ENCODE measurements at regions not wholly inside any gene's neighbourhood (a gene's known extent, or its start where the extent isn't known, plus 50 kb on each side); places are given as distances from the start of the nearest gene placed in this dataset.

DNA sequence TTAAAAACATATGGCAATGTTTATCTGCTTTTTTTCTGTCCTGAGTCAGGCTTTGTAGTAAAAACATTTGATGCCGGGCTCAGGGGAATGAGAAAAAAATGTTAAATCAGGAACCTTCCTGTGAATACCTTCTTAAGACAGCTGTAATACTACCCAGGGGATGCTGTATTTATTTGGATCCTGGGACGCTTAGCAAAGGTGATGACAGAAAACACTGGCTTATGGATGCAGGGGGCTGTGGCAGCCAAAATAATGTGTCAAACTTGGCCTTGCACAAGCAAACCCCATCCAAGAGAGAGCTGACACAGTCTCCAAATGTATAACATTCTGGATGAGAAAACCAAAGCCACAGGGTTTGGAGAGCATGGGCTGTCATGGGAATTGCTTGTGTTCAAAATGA, 438.2 kb upstream of the PROK2 start:
- Histone ChIP-seq H4K20me1 (replicated peaks; ENCODE audit: insufficient read depth) (no peaks in the 10 kb centered on the region), H2AFZ (no peak overlapping the region), H3F3A (replicated peaks; ENCODE audit: low read depth) (no peaks in the 10 kb centered on the region), H3K9me2 (ENCODE audit: insufficient read depth) (0 out of 2 replicates have a peak, but pooled peaks cover 3% of the 10 kb centered on the region), H3K4me2 (no peak overlapping the region), H3K27ac (ENCODE audit: low read depth) (no peak overlapping the region), H3K79me2 (replicated peaks; ENCODE audit: insufficient read depth) (no peaks in the 10 kb centered on the region), H3K36me3 (ENCODE audit: insufficient read depth) (no peaks in the 10 kb centered on the region), H3K27me3 (ENCODE audit: insufficient read depth) (no peaks in the 10 kb centered on the region), H3K4me1 (ENCODE audit: insufficient read depth) (no peaks in the 10 kb centered on the region), H3K4me3 (no peak overlapping the region)
- no peak for DNase-seq (ENCODE audit: low spot score)
- peaks cover 36% of the 10 kb centered on the region for H3K9me3 Mint-ChIP-seq
- no peak for ATAC-seq
- H3K27me3 Mint-ChIP-seq (ENCODE audit: insufficient read depth, low read depth, poor library complexity), result peaks cover under 1% of the 10 kb centered on the region
- no peak overlapping the region for H3K27ac Mint-ChIP-seq
- H3K4me1 Mint-ChIP-seq, result no peaks in the 10 kb centered on the region; the same call in 2 of the 3 replicates
- H3K36me3 Mint-ChIP-seq (ENCODE audit: low read depth), result peaks cover 16% of the 10 kb centered on the region
- H3K4me3 Mint-ChIP-seq, result no peak overlapping the region
- TF ChIP-seq, protein P1, sequence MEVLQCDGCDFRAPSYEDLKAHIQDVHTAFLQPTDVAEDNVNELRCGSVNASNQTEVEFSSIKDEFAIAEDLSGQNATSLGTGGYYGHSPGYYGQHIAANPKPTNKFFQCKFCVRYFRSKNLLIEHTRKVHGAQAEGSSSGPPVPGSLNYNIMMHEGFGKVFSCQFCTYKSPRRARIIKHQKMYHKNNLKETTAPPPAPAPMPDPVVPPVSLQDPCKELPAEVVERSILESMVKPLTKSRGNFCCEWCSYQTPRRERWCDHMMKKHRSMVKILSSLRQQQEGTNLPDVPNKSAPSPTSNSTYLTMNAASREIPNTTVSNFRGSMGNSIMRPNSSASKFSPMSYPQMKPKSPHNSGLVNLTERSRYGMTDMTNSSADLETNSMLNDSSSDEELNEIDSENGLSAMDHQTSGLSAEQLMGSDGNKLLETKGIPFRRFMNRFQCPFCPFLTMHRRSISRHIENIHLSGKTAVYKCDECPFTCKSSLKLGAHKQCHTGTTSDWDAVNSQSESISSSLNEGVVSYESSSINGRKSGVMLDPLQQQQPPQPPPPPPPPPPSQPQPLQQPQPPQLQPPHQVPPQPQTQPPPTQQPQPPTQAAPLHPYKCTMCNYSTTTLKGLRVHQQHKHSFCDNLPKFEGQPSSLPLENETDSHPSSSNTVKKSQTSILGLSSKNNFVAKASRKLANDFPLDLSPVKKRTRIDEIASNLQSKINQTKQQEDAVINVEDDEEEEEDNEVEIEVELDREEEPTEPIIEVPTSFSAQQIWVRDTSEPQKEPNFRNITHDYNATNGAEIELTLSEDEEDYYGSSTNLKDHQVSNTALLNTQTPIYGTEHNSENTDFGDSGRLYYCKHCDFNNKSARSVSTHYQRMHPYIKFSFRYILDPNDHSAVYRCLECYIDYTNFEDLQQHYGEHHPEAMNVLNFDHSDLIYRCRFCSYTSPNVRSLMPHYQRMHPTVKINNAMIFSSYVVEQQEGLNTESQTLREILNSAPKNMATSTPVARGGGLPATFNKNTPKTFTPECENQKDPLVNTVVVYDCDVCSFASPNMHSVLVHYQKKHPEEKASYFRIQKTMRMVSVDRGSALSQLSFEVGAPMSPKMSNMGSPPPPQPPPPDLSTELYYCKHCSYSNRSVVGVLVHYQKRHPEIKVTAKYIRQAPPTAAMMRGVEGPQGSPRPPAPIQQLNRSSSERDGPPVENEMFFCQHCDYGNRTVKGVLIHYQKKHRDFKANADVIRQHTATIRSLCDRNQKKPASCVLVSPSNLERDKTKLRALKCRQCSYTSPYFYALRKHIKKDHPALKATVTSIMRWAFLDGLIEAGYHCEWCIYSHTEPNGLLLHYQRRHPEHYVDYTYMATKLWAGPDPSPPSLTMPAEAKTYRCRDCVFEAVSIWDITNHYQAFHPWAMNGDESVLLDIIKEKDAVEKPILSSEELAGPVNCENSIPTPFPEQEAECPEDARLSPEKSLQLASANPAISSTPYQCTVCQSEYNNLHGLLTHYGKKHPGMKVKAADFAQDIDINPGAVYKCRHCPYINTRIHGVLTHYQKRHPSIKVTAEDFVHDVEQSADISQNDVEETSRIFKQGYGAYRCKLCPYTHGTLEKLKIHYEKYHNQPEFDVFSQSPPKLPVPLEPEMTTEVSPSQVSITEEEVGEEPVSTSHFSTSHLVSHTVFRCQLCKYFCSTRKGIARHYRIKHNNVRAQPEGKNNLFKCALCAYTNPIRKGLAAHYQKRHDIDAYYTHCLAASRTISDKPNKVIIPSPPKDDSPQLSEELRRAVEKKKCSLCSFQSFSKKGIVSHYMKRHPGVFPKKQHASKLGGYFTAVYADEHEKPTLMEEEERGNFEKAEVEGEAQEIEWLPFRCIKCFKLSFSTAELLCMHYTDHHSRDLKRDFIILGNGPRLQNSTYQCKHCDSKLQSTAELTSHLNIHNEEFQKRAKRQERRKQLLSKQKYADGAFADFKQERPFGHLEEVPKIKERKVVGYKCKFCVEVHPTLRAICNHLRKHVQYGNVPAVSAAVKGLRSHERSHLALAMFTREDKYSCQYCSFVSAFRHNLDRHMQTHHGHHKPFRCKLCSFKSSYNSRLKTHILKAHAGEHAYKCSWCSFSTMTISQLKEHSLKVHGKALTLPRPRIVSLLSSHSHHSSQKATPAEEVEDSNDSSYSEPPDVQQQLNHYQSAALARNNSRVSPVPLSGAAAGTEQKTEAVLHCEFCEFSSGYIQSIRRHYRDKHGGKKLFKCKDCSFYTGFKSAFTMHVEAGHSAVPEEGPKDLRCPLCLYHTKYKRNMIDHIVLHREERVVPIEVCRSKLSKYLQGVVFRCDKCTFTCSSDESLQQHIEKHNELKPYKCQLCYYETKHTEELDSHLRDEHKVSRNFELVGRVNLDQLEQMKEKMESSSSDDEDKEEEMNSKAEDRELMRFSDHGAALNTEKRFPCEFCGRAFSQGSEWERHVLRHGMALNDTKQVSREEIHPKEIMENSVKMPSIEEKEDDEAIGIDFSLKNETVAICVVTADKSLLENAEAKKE (CRISPR knock-in tag; IDR thresholded peaks at IDR 0.05), result no peak
- no peak for TF ChIP-seq JUNB (IDR thresholded peaks at IDR 0.05; ENCODE audit: unreplicated experiment)
- TF ChIP-seq EZH2 (IDR thresholded peaks at IDR 0.05; ENCODE audit: low read depth, unreplicated experiment), result no peak
- TF ChIP-seq STAT1 (IDR thresholded peaks at IDR 0.05; ENCODE audit: unreplicated experiment), result no peak
- TF ChIP-seq POLR2AphosphoS5 (IDR thresholded peaks at IDR 0.05; ENCODE audit: low read depth), result no peak

DNA sequence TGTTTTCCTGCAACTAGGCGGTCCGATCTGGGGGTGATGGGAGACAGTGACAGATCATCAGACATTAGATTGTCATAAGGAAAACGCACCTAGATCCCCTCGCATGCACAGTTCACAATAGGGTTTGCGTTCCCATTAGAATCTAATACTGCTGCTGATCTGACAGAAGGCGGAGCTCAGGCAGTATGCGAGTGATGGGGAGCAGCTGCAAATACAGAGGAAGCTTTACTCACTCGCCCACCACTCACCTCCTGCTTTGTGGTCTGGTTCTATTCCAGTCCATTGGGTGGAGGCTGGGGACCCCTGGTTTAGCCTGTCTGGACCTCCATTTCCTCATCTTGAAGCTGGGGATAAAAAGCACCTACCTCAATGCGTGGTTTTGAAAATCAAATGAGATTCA, 437.5 kb upstream of the PROK2 start:
- no peak for DNase-seq (ENCODE audit: low spot score)
- Histone ChIP-seq H3F3A (replicated peaks; ENCODE audit: low read depth) (no peaks in the 10 kb centered on the region), H2AFZ (no peak overlapping the region), H3K9me2 (ENCODE audit: insufficient read depth) (0 out of 2 replicates have a peak, but pooled peaks cover under 1% of the 10 kb centered on the region), H3K4me2 (no peak overlapping the region), H3K27me3 (ENCODE audit: insufficient read depth) (no peaks in the 10 kb centered on the region), H3K27ac (ENCODE audit: low read depth) (no peak overlapping the region), H3K36me3 (ENCODE audit: insufficient read depth) (no peaks in the 10 kb centered on the region), H3K4me1 (ENCODE audit: insufficient read depth) (no peaks in the 10 kb centered on the region), H3K79me2 (replicated peaks; ENCODE audit: insufficient read depth) (no peaks in the 10 kb centered on the region), H3K4me3 (no peak overlapping the region), H4K20me1 (replicated peaks; ENCODE audit: insufficient read depth) (no peaks in the 10 kb centered on the region)
- H3K9me3 Mint-ChIP-seq, result peaks cover 35% of the 10 kb centered on the region
- no peak for ATAC-seq
- H3K4me1 Mint-ChIP-seq, result no peaks in the 10 kb centered on the region
- H3K36me3 Mint-ChIP-seq (ENCODE audit: low read depth), result peaks cover 16% of the 10 kb centered on the region
- no peak overlapping the region for H3K4me3 Mint-ChIP-seq
- peaks cover 3% of the 10 kb centered on the region for H3K27me3 Mint-ChIP-seq (ENCODE audit: insufficient read depth, low read depth, poor library complexity)
- H3K27ac Mint-ChIP-seq, result no peak overlapping the region
- TF ChIP-seq POLR2AphosphoS5 (IDR thresholded peaks at IDR 0.05; ENCODE audit: low read depth) (no peak), ZNF114 (CRISPR knock-in tag; IDR thresholded peaks at IDR 0.05) (no peak)
- TF ChIP-seq, protein P2, sequence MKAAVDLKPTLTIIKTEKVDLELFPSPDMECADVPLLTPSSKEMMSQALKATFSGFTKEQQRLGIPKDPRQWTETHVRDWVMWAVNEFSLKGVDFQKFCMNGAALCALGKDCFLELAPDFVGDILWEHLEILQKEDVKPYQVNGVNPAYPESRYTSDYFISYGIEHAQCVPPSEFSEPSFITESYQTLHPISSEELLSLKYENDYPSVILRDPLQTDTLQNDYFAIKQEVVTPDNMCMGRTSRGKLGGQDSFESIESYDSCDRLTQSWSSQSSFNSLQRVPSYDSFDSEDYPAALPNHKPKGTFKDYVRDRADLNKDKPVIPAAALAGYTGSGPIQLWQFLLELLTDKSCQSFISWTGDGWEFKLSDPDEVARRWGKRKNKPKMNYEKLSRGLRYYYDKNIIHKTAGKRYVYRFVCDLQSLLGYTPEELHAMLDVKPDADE (IDR thresholded peaks at IDR 0.05), result no peak
